Sigmoid colon (tissue), 6 donors: ENCODE measurements at regions not wholly inside any gene's neighbourhood (a gene's known extent, or its start where the extent isn't known, plus 50 kb on each side); places are given as distances from the start of the nearest gene placed in this dataset.

Source experiments
- DNase-seq: peaks from one replicate; pipeline ENCODE4 v3.0.0-alpha.2; 2019
- H3K27ac ChIP-seq, 4 donors: fragments of 200-600 bp; sonication (generic); one replicate each; pipeline ENCODE4 v1.5.1; 2016 to 2019; ENCODE audit warnings: mild to moderate bottlenecking in 1 of 4
- H3K27me3 ChIP-seq, 3 donors: fragments of 200-600 bp; sonication (generic); one replicate each; pipeline ENCODE4 v1.5.1; 2019; ENCODE audit warnings: mild to moderate bottlenecking in 1 of 3
- H3K36me3 ChIP-seq, 4 donors: fragments of 200-600 bp; sonication (generic); one replicate each; pipeline ENCODE4 v1.5.1; 2016 to 2019
- H3K4me1 ChIP-seq, 4 donors: fragments of 200-600 bp; sonication (generic); one replicate each; pipeline ENCODE4 v1.5.1; 2017 to 2019
- H3K4me3 ChIP-seq, 4 donors: fragments of 200-600 bp; sonication (generic); one replicate each; pipeline ENCODE4 v1.5.1; 2017 to 2019; ENCODE audit warnings: mild to moderate bottlenecking in 2 of 4, moderate library complexity in 1 of 4
- H3K9me3 ChIP-seq, 4 donors: fragments of 200-600 bp in 3 of 4; sonication (generic) in 3 of 4; one replicate each; pipeline versions ENCODE4 v1.5.1 to v1.6.1; 2013 to 2019
- EP300 ChIP-seq, 4 donors: sonication (generic); formaldehyde crosslinking; IDR thresholded peaks; one replicate each; pipeline ENCODE4 v1.6.1; 2017; ENCODE audit warnings: antibody characterized with exemption in 4 of 4
- POLR2A ChIP-seq, 2 donors: fragments of 450-650 bp; IDR thresholded peaks; one replicate each; pipeline ENCODE4 v1.6.1; 2016; ENCODE audit warnings: antibody characterized with exemption in 2 of 2, mild to moderate bottlenecking in 2 of 2, moderate library complexity in 2 of 2
- POLR2AphosphoS5 ChIP-seq, 4 donors: sonication (generic); formaldehyde crosslinking; IDR thresholded peaks; one replicate each; pipeline ENCODE4 v1.6.1; 2017; ENCODE audit warnings: antibody characterized with exemption in 4 of 4
- WGBS, 2 donors: extraction: QIAGEN DNeasy Blood & Tissue Kit; methylation state at CpG; one replicate each; pipeline ENCODE4 v1.1.7; 2013; 5-methylcytosine and 5-hydroxymethylcytosine counted together
- intact Hi-C: fragments of 100-400 bp; cut with DNase I; formaldehyde crosslinking; loops from one replicate; pipeline ENCODE4 v1.15.1; 2023
- TF ChIP-seq, protein P1 (sequence below), 4 experiments: fragments of 450-650 bp in 3 of 4; fragments of 200-600 bp in 1 of 4; IDR thresholded peaks; one replicate each; pipeline ENCODE4 v1.5.1; 2016 to 2019; ENCODE audit warnings: antibody characterized with exemption in 4 of 4, mild to moderate bottlenecking in 3 of 4, moderate library complexity in 2 of 4
- donor health status: healthy with polysubstance abuse.
- donor health status: healthy.

DNA sequence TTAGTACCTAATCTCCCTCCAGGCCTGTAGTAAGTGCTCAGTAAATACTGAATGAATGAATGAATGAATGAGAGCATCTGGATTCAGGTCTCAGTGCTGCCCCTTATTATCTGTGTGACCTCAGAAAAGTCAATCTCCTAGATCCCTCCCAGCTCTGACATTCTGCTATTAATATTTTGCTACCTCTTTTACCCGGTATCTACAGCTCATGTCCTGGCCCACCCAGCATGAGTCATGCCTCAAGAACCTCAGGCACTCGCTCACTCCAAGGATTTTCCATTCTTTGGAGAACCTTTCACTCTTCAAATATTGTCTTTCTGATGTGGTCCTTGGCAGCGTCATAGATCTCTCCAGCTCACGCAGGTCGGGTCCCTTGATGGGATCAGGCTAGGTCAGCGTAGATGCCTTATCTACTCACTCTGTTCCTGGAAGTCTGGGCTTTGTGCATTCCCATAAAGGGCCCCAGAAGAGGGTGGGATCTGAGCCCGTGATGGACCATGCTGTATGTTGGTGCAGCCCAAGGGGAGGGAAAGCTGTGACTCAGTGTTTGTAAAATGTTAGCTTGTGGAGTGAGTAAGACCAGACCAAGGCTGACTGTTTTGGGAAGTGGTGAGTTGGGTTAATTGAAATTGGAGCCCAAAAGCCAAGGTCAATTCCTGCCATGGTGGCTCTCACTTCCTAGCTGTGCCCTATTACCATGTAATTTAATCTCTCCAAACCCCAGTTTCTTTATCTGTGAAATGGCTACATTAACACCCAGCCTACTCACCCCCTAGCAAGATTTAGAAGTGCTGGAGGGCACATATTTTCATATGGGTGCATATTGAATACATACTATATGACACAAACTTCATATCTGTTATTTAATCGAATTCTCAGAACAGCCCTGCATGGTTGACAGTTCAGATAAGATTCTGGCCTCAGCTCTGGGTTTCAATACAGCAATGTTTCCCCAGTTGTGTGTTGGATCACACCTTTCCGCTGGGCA, 214.1 kb upstream of the USP24 start:
- peak; percentile 70 for DNase-seq
- Histone ChIP-seq H3K27me3 (no peaks in the 10 kb centered on the region), H3K4me1 (peaks cover 0 to 44% (median 32%) of the 10 kb centered on the region in 4 donors), H3K4me3 (no peak overlapping the region), H3K9me3 (no peaks in the 10 kb centered on the region), H3K36me3 (no peaks in the 10 kb centered on the region), H3K27ac (peak overlapping the region in 2 of 4 donors; percentile 45 to 57)
- peak in 1 of 4 donors; percentile 41 for TF ChIP-seq POLR2AphosphoS5 (IDR thresholded peaks at IDR 0.05)
- TF ChIP-seq, protein P1, sequence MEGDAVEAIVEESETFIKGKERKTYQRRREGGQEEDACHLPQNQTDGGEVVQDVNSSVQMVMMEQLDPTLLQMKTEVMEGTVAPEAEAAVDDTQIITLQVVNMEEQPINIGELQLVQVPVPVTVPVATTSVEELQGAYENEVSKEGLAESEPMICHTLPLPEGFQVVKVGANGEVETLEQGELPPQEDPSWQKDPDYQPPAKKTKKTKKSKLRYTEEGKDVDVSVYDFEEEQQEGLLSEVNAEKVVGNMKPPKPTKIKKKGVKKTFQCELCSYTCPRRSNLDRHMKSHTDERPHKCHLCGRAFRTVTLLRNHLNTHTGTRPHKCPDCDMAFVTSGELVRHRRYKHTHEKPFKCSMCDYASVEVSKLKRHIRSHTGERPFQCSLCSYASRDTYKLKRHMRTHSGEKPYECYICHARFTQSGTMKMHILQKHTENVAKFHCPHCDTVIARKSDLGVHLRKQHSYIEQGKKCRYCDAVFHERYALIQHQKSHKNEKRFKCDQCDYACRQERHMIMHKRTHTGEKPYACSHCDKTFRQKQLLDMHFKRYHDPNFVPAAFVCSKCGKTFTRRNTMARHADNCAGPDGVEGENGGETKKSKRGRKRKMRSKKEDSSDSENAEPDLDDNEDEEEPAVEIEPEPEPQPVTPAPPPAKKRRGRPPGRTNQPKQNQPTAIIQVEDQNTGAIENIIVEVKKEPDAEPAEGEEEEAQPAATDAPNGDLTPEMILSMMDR (IDR thresholded peaks at IDR 0.05) = no peak
- intact Hi-C loops = no loop called here
- WGBS, 2 donors = 69 to 74% methylated on average over 9 of the region's 9 CpGs

DNA sequence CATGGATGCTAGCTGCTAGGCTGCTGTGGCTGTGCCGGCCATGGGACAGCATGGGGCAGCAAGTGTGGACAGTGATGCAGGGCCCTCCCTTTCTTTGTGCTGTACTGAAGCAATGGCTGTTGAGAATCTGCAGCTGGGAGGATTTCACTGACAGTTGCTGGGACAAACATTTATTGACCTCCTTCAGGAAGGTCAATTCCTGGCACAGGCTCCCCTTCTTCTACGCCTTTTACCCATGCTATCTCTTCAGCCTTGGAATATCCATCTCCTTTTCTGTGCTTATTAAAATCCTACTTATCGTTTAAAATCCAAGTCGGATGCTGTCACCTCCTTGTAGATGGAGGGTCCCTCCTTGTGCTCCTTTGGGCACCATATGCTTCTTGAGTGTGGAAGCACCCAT, 213.1 kb upstream of the USP24 start:
- Histone ChIP-seq H3K27me3 (no peaks in the 10 kb centered on the region), H3K4me1 (peaks cover 0 to 44% (median 32%) of the 10 kb centered on the region in 4 donors), H3K4me3 (no peak overlapping the region), H3K27ac (peak overlapping the region in 2 of 4 donors; percentile 12 to 57), H3K9me3 (no peaks in the 10 kb centered on the region), H3K36me3 (no peaks in the 10 kb centered on the region)
- WGBS, 2 donors = 83 to 85% methylated on average over 4 of the region's 4 CpGs
- TF ChIP-seq EP300 (IDR thresholded peaks at IDR 0.05) = no peak
- TF ChIP-seq, protein P1 (IDR thresholded peaks at IDR 0.05) = no peak
- TF ChIP-seq POLR2AphosphoS5 (IDR thresholded peaks at IDR 0.05) = no peak
- TF ChIP-seq POLR2A (IDR thresholded peaks at IDR 0.05) = no peak
- no peak for DNase-seq
- intact Hi-C loops = no loop called here

DNA sequence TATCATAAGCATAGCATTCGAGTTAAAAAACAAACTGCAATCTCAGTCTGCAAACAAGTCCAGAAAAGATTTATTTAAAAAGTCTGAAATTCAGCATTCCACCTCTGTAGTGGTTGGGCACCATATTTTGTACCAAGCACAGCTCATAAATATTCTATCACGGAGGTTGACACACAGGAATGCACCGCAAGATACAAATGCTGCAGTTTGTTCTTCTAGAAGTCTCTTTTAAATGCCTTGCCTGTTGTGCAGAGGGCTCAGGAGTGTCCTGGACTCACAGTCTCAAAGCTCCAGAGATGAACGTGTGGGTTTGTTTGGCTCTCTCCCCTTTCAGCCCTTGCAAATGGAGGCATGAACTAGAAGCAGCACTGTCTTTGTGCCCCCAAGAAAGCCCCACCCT, 212.4 kb upstream of the USP24 start:
- Histone ChIP-seq H3K27ac (peak overlapping the region in 1 of 4 donors; percentile 12), H3K36me3 (no peaks in the 10 kb centered on the region), H3K9me3 (no peaks in the 10 kb centered on the region), H3K4me3 (no peak overlapping the region), H3K4me1 (peaks cover 0 to 44% (median 32%) of the 10 kb centered on the region in 4 donors), H3K27me3 (no peaks in the 10 kb centered on the region)
- TF ChIP-seq POLR2A (IDR thresholded peaks at IDR 0.05) (no peak), EP300 (IDR thresholded peaks at IDR 0.05) (no peak), POLR2AphosphoS5 (IDR thresholded peaks at IDR 0.05) (no peak)
- TF ChIP-seq, protein P1 (IDR thresholded peaks at IDR 0.05) = no peak
- intact Hi-C loops = no loop called here
- no peak for DNase-seq
- 72 to 79% methylated on average over 4 of the region's 4 CpGs for WGBS, 2 donors

DNA sequence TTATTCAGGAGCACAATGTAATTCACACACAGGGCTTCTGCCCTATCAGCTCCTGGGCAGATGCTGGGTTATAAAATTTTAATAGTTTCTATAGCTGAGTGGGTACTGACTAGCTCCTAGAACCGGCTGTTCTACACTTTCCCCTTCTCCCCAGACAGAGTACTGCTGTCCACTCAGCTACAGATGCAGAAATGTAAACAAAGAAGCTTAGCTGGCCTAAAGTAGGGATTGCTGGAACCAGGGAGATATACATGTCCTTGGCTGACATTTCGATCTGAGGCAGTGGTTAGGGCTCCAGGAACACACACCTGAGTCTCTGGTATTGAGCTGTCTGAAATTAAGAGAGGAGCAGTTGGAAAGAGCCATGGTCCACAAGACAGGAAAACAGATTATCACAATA, 211.5 kb upstream of the USP24 start:
- Histone ChIP-seq H3K36me3 (no peaks in the 10 kb centered on the region), H3K9me3 (peaks cover 0 to 5% (median 4%) of the 10 kb centered on the region in 4 donors), H3K27me3 (no peaks in the 10 kb centered on the region), H3K4me1 (peaks cover 0 to 44% (median 32%) of the 10 kb centered on the region in 4 donors), H3K4me3 (no peak overlapping the region), H3K27ac (peak overlapping the region in 3 of 4 donors; percentile 25 to 32 (median 27))
- 45 to 58% methylated on average over 2 of the region's 2 CpGs for WGBS, 2 donors
- TF ChIP-seq POLR2A (IDR thresholded peaks at IDR 0.05) (no peak), EP300 (IDR thresholded peaks at IDR 0.05) (no peak), POLR2AphosphoS5 (IDR thresholded peaks at IDR 0.05) (no peak)
- TF ChIP-seq, protein P1 (IDR thresholded peaks at IDR 0.05) = no peak
- intact Hi-C loops = no loop called here
- DNase-seq = no peak
